ENCODE measurements at regions not wholly inside any gene's neighbourhood (a gene's known extent, or its start where the extent isn't known, plus 50 kb on each side); places are given as distances from the start of the nearest gene placed in this dataset.

DNA sequence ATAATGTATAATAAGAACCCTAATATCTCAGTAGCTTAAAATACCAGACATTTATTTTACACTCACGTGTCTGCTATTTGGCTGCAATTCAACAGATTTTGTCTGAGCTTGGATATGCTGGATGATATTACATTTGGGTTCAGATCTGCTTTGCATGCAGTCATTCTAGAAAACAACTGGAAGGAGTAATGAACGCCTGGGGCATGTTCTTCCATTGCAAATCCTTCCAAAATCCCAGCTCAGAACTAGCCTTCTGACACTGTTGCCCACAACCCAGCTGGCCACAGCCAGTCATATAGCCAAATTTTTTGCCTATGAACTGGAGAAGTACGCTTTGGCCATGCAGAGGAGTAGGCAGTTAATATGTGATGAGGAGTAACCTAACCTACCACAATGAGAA lies 597.8 kb upstream of the VRK2 start:
- Histone ChIP-seq H3K79me2 (no peaks in the 10 kb centered on the region), H3K9me2 (replicated peaks; ENCODE audit: insufficient read depth) (no peaks in the 10 kb centered on the region), H3K4me2 (no peak overlapping the region), H3K4me3 (no peak overlapping the region), H3K27me3 (no peaks in the 10 kb centered on the region), H4K20me1 (ENCODE audit: insufficient read depth, poor library complexity, severe bottlenecking) (no peaks in the 10 kb centered on the region), H2AFZ (no peak overlapping the region), H3K9me3 (ENCODE audit: low read depth) (no peaks in the 10 kb centered on the region), H3K36me3 (replicated peaks; ENCODE audit: insufficient read depth, low read depth) (no peaks in the 10 kb centered on the region), H3K27ac (no peak overlapping the region), H3K4me1 (ENCODE audit: insufficient read depth) (no peaks in the 10 kb centered on the region)
- TF ChIP-seq, protein P1, sequence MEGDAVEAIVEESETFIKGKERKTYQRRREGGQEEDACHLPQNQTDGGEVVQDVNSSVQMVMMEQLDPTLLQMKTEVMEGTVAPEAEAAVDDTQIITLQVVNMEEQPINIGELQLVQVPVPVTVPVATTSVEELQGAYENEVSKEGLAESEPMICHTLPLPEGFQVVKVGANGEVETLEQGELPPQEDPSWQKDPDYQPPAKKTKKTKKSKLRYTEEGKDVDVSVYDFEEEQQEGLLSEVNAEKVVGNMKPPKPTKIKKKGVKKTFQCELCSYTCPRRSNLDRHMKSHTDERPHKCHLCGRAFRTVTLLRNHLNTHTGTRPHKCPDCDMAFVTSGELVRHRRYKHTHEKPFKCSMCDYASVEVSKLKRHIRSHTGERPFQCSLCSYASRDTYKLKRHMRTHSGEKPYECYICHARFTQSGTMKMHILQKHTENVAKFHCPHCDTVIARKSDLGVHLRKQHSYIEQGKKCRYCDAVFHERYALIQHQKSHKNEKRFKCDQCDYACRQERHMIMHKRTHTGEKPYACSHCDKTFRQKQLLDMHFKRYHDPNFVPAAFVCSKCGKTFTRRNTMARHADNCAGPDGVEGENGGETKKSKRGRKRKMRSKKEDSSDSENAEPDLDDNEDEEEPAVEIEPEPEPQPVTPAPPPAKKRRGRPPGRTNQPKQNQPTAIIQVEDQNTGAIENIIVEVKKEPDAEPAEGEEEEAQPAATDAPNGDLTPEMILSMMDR (IDR thresholded peaks at IDR 0.05; ENCODE audit: poor library complexity), result no peak
- TF ChIP-seq EZH2 (IDR thresholded peaks at IDR 0.05; ENCODE audit: borderline replicate concordance) (no peak), EZH2phosphoT487 (IDR thresholded peaks at IDR 0.05; ENCODE audit: low read depth, severe bottlenecking, unreplicated experiment) (no peak)
- WGBS (ENCODE audit: low lambda C conversion rate, missing lambda C conversion rate), result 79% methylated on average over 3 of the region's 3 CpGs
- DNase-seq (ENCODE audit: low spot score), result no peak

DNA sequence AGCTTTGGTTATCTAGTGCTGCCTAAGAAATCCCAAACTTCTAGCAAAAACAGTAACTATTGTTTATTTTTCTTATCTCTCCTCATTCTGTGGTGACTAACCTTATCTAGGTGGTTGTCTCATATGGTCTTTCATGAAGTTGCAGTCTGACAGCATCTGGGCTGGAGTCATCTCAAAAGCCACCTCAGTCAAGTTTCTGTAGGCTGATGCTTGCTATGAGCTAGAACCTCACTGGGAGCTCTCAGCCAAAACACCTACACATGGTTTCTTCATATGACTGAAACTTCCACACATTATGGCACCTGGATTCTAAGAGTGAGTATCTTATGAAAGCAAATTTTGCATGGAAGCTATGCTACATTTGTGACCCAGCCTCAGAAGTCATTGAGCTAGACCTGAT lies 596.4 kb upstream of the VRK2 start:
- Histone ChIP-seq H3K79me2 (no peaks in the 10 kb centered on the region), H2AFZ (no peak overlapping the region), H3K4me1 (ENCODE audit: insufficient read depth) (no peaks in the 10 kb centered on the region), H3K36me3 (replicated peaks; ENCODE audit: insufficient read depth, low read depth) (no peaks in the 10 kb centered on the region), H3K4me3 (no peak overlapping the region), H3K27ac (no peak overlapping the region), H3K9me3 (ENCODE audit: low read depth) (no peaks in the 10 kb centered on the region), H3K4me2 (no peak overlapping the region), H3K27me3 (no peaks in the 10 kb centered on the region), H3K9me2 (replicated peaks; ENCODE audit: insufficient read depth) (no peaks in the 10 kb centered on the region), H4K20me1 (ENCODE audit: insufficient read depth, poor library complexity, severe bottlenecking) (no peaks in the 10 kb centered on the region)
- no peak for DNase-seq (ENCODE audit: low spot score)
- TF ChIP-seq, protein P1 (IDR thresholded peaks at IDR 0.05; ENCODE audit: poor library complexity), result no peak
- TF ChIP-seq EZH2phosphoT487 (IDR thresholded peaks at IDR 0.05; ENCODE audit: low read depth, severe bottlenecking, unreplicated experiment) (no peak), EZH2 (IDR thresholded peaks at IDR 0.05; ENCODE audit: borderline replicate concordance) (no peak)

DNA sequence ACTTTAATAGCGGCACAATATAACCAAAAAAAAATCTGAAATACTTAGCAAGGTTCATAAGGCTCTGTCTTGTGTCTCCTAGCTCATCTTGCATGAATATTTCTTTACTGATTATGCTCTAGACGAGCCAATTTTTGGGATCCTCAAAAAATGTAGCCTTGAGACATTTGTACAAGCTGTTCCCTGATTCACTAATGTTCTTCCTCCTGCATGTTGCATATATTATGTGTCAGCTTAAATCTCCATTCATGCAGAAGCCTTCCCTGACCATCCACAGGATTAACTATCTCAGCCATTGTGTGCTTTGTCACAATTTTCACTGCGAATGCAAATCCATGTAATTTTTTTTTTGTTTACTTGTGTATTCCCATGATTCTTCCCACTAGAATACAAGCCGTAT lies 594.0 kb upstream of the VRK2 start:
- Histone ChIP-seq H4K20me1 (ENCODE audit: insufficient read depth, poor library complexity, severe bottlenecking) (no peaks in the 10 kb centered on the region), H3K9me2 (replicated peaks; ENCODE audit: insufficient read depth) (no peaks in the 10 kb centered on the region), H3K4me3 (no peak overlapping the region), H3K4me2 (no peak overlapping the region), H2AFZ (no peak overlapping the region), H3K79me2 (no peaks in the 10 kb centered on the region), H3K9me3 (ENCODE audit: low read depth) (no peaks in the 10 kb centered on the region), H3K27ac (no peak overlapping the region), H3K36me3 (replicated peaks; ENCODE audit: insufficient read depth, low read depth) (no peaks in the 10 kb centered on the region), H3K27me3 (no peaks in the 10 kb centered on the region), H3K4me1 (ENCODE audit: insufficient read depth) (no peaks in the 10 kb centered on the region)
- TF ChIP-seq EZH2 (IDR thresholded peaks at IDR 0.05; ENCODE audit: borderline replicate concordance) (no peak), EZH2phosphoT487 (IDR thresholded peaks at IDR 0.05; ENCODE audit: low read depth, severe bottlenecking, unreplicated experiment) (no peak)
- TF ChIP-seq, protein P1 (IDR thresholded peaks at IDR 0.05; ENCODE audit: poor library complexity), result no peak
- 69% methylated on average over 4 of the region's 4 CpGs for WGBS (ENCODE audit: low lambda C conversion rate, missing lambda C conversion rate)
- DNase-seq (ENCODE audit: low spot score), result no peak

DNA sequence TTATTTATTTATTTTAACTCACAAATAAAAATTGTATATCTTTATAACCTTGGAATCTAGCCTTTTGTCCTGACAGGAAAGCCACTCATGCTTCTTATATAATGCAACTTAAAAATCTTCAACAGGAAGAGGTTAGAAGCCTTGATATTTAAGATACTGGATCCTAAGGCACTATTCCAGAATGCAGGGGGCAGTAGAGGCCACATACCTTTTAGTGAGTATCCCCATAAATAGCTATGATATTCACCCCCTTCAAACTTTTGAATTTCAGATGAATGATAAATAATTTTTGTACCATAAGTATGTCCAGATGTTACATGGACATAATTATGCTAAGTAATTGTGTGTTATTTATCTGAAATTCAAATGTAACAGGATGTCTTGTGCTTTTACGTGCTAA lies 592.7 kb upstream of the VRK2 start:
- no peaks in the 10 kb centered on the region for H3K4me1 ChIP-seq (ENCODE audit: insufficient read depth)
- H3K79me2 ChIP-seq, result no peaks in the 10 kb centered on the region
- TF ChIP-seq EZH2 (IDR thresholded peaks at IDR 0.05; ENCODE audit: borderline replicate concordance) (no peak), EZH2phosphoT487 (IDR thresholded peaks at IDR 0.05; ENCODE audit: low read depth, severe bottlenecking, unreplicated experiment) (no peak)
- TF ChIP-seq, protein P1 (IDR thresholded peaks at IDR 0.05; ENCODE audit: poor library complexity), result no peak
- H4K20me1 ChIP-seq (ENCODE audit: insufficient read depth, poor library complexity, severe bottlenecking), result no peaks in the 10 kb centered on the region
- no peaks in the 10 kb centered on the region for H3K27me3 ChIP-seq
- no peak overlapping the region for H3K4me3 ChIP-seq
- no peaks in the 10 kb centered on the region for H3K9me3 ChIP-seq (ENCODE audit: low read depth)
- 94% methylated on average over 1 of the region's 1 CpG for WGBS (ENCODE audit: low lambda C conversion rate, missing lambda C conversion rate)
- no peak for DNase-seq (ENCODE audit: low spot score)
- no peak overlapping the region for H3K27ac ChIP-seq
- no peaks in the 10 kb centered on the region for H3K36me3 ChIP-seq (replicated peaks; ENCODE audit: insufficient read depth, low read depth)
- no peak overlapping the region for H3K4me2 ChIP-seq
- H2AFZ ChIP-seq, result no peak overlapping the region
- H3K9me2 ChIP-seq (replicated peaks; ENCODE audit: insufficient read depth), result no peaks in the 10 kb centered on the region

Data from hepatocyte (in vitro differentiated cells).